Inferior parietal cortex (tissue), 1 donor: ENCODE measurements at regions not wholly inside any gene's neighbourhood (a gene's known extent, or its start where the extent isn't known, plus 50 kb on each side); places are given as distances from the start of the nearest gene placed in this dataset.
A peak's percentile ranks its signal among the peaks of the same experiment; 100 is the strongest.

Experiments used
- DNase-seq: peaks from one replicate; pipeline ENCODE4 v3.0.0-alpha.2; 2016; ENCODE audit errors: extremely low spot score

- DNase-seq, result no peak
These were observed 300.6 kb upstream of the LMCD1 start for GRCh38 chr3:8200996-8201395.

- DNase-seq, result no peak
These were observed 299.7 kb upstream of the LMCD1 start for GRCh38 chr3:8201886-8202285.

GRCh38 chr3:8204331-8204730, 297.3 kb upstream of the LMCD1 start:
- no peak for DNase-seq

GRCh38 chr3:8204853-8205650, 296.6 kb upstream of the LMCD1 start:
- no peak for DNase-seq

- no peak for DNase-seq
These were observed 295.7 kb upstream of the LMCD1 start for GRCh38 chr3:8205881-8206280.

- DNase-seq, result no peak
These were observed 294.5 kb upstream of the LMCD1 start for GRCh38 chr3:8206971-8207617.

GRCh38 chr3:8210882-8211341, 290.7 kb upstream of the LMCD1 start:
- DNase-seq, result no peak

- DNase-seq, result no peak
These were observed 288.8 kb upstream of the LMCD1 start for GRCh38 chr3:8212794-8213193.

GRCh38 chr3:8213286-8213685, 288.3 kb upstream of the LMCD1 start:
- DNase-seq, result no peak

- no peak for DNase-seq
These were observed 285.8 kb upstream of the LMCD1 start for GRCh38 chr3:8215821-8216220.

- DNase-seq, result no peak
These were observed 283.2 kb upstream of the LMCD1 start for GRCh38 chr3:8218353-8218940.

- DNase-seq, result no peak
These were observed 281.3 kb upstream of the LMCD1 start for GRCh38 chr3:8220291-8220690.

GRCh38 chr3:8223766-8224165, 277.9 kb upstream of the LMCD1 start:
- no peak for DNase-seq

- no peak for DNase-seq
These were observed 276.7 kb upstream of the LMCD1 start for GRCh38 chr3:8224941-8225340.

GRCh38 chr3:8233938-8234337, 267.7 kb upstream of the LMCD1 start:
- no peak for DNase-seq

- DNase-seq, result no peak
These were observed 265.4 kb upstream of the LMCD1 start for GRCh38 chr3:8236264-8236663.

GRCh38 chr3:8237893-8238292, 263.7 kb upstream of the LMCD1 start:
- DNase-seq, result no peak

GRCh38 chr3:8238432-8238831, 263.2 kb upstream of the LMCD1 start:
- no peak for DNase-seq

- no peak for DNase-seq
These were observed 262.5 kb upstream of the LMCD1 start for GRCh38 chr3:8239095-8239494.

- DNase-seq, result peak; percentile 48
These were observed 261.6 kb upstream of the LMCD1 start for GRCh38 chr3:8239718-8240695.

- DNase-seq, result no peak
These were observed 255.6 kb upstream of the LMCD1 start for GRCh38 chr3:8246070-8246469.

GRCh38 chr3:8253201-8253600, 248.4 kb upstream of the LMCD1 start:
- DNase-seq, result no peak
